ENCODE measurements at regions not wholly inside any gene's neighbourhood (a gene's known extent, or its start where the extent isn't known, plus 50 kb on each side); places are given as distances from the start of the nearest gene placed in this dataset.

DNA sequence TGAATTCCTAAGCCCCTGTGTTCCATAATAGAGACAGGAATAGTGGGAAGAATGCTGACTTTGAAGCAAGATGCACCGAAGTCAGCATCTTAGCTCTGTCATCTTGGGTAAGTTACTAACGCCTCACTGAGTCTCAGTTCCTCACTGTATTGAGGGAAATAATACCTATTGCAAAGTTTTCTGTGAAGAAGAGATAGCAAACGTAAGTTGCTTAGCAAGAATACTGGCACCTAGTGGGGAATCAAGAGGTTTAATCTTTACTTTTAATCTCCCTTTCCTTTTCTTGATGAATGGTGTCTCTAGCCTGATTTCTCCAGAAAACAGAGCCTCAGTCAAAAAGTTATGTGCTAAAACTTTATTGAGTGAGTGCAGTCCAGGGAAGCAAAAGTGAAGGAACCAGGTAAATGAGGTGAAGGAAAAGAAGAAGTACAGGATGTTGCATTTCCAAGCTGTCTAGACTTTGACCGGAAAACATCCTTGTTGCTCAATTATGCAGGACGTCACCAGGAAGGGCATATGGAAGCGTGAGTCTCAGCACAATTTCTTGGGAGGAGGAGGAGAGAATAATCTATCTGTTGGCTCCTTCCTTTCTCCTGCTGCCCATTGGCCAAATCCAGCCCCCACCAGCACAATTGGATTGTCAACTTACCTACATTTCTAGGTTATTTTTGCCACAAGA lies 210.0 kb downstream of the B3GLCT start:
- H3K79me2 ChIP-seq (ENCODE audit: control insufficient read depth, insufficient read depth, low read length): no peaks in the 10 kb centered on the region
- no CpG with 5 or more reads among the region's 6 CpGs for WGBS (ENCODE audit: extremely low coverage, insufficient coverage, low lambda C conversion rate)

GRCh38 chr13:31413516-31413915 lies 213.7 kb downstream of the B3GLCT start:
- WGBS (ENCODE audit: extremely low coverage, insufficient coverage, low lambda C conversion rate): no CpG with 5 or more reads among the region's 3 CpGs
- Histone ChIP-seq H2BK120ac (ENCODE audit: low read depth, low read length) (no peak overlapping the region), H4K8ac (ENCODE audit: low read depth, low read length) (no peak overlapping the region)

More for the DNA sequence above, 210.0 kb downstream of the B3GLCT start:
- no peak overlapping the region for H3K23ac ChIP-seq (ENCODE audit: low read length)
- H2BK120ac ChIP-seq (ENCODE audit: low read depth, low read length): no peak overlapping the region
- no peak overlapping the region for H3K18ac ChIP-seq (ENCODE audit: low read length)
- DNase-seq: peak; percentile 9
- no peak overlapping the region for H4K8ac ChIP-seq (ENCODE audit: low read depth, low read length)
- no peak overlapping the region for H3K4me3 ChIP-seq (ENCODE audit: low read length)
- H4K5ac ChIP-seq (ENCODE audit: low read length): no peak overlapping the region
- H3K36me3 ChIP-seq (ENCODE audit: control insufficient read depth, insufficient read depth, low read length): no peaks in the 10 kb centered on the region
- H2AK5ac ChIP-seq (ENCODE audit: low read length): no peak overlapping the region
- no peak overlapping the region for H2BK15ac ChIP-seq (replicated peaks; ENCODE audit: low read depth)
- no peak overlapping the region for H3K27ac ChIP-seq (ENCODE audit: low read depth, low read length)
- no peak overlapping the region for H3K4ac ChIP-seq (ENCODE audit: low read depth, low read length)
- no peak overlapping the region for H3K9ac ChIP-seq (ENCODE audit: low read length)
- H3K4me2 ChIP-seq (ENCODE audit: low read length): no peak overlapping the region
- no peaks in the 10 kb centered on the region for H3K27me3 ChIP-seq (ENCODE audit: insufficient read depth, low read length, poor library complexity)
- H3K4me1 ChIP-seq (ENCODE audit: control insufficient read depth, low read depth, low read length): no peaks in the 10 kb centered on the region
- no peaks in the 10 kb centered on the region for H3K79me1 ChIP-seq (ENCODE audit: low read length)
- H3K56ac ChIP-seq (ENCODE audit: low read length): no peak overlapping the region
- H2BK5ac ChIP-seq (ENCODE audit: low read length): no peak overlapping the region

GRCh38 chr13:31416066-31416465 lies 216.3 kb downstream of the B3GLCT start:
- no peaks in the 10 kb centered on the region for H3K79me2 ChIP-seq (ENCODE audit: control insufficient read depth, insufficient read depth, low read length)
- no peak overlapping the region for H2BK120ac ChIP-seq (ENCODE audit: low read depth, low read length)
- H3K4me1 ChIP-seq (ENCODE audit: control insufficient read depth, low read depth, low read length): no peaks in the 10 kb centered on the region
- no peak overlapping the region for H4K8ac ChIP-seq (ENCODE audit: low read depth, low read length)
- H3K9ac ChIP-seq (ENCODE audit: low read length): no peak overlapping the region
- no peak overlapping the region for H4K5ac ChIP-seq (ENCODE audit: low read length)
- no peak overlapping the region for H2BK15ac ChIP-seq (replicated peaks; ENCODE audit: low read depth)
- WGBS (ENCODE audit: extremely low coverage, insufficient coverage, low lambda C conversion rate): no CpG with 5 or more reads among the region's 4 CpGs
- no peak overlapping the region for H2BK5ac ChIP-seq (ENCODE audit: low read length)
- H3K27me3 ChIP-seq (ENCODE audit: insufficient read depth, low read length, poor library complexity): no peaks in the 10 kb centered on the region
- H3K36me3 ChIP-seq (ENCODE audit: control insufficient read depth, insufficient read depth, low read length): no peaks in the 10 kb centered on the region
- H3K4me3 ChIP-seq (ENCODE audit: low read length): no peak overlapping the region
- no peak overlapping the region for H3K56ac ChIP-seq (ENCODE audit: low read length)
- no peak overlapping the region for H3K4ac ChIP-seq (ENCODE audit: low read depth, low read length)
- DNase-seq: no peak
- no peak overlapping the region for H3K23ac ChIP-seq (ENCODE audit: low read length)
- no peak overlapping the region for H3K27ac ChIP-seq (ENCODE audit: low read depth, low read length)
- no peak overlapping the region for H3K18ac ChIP-seq (ENCODE audit: low read length)
- H3K4me2 ChIP-seq (ENCODE audit: low read length): no peak overlapping the region
- no peaks in the 10 kb centered on the region for H3K79me1 ChIP-seq (ENCODE audit: low read length)
- H2AK5ac ChIP-seq (ENCODE audit: low read length): no peak overlapping the region

More at GRCh38 chr13:31413516-31413915, 213.7 kb downstream of the B3GLCT start:
- no peaks in the 10 kb centered on the region for H3K79me1 ChIP-seq (ENCODE audit: low read length)
- H3K27ac ChIP-seq (ENCODE audit: low read depth, low read length): no peak overlapping the region
- no peak overlapping the region for H3K4me2 ChIP-seq (ENCODE audit: low read length)
- no peaks in the 10 kb centered on the region for H3K79me2 ChIP-seq (ENCODE audit: control insufficient read depth, insufficient read depth, low read length)
- H4K5ac ChIP-seq (ENCODE audit: low read length): no peak overlapping the region
- no peak overlapping the region for H2BK15ac ChIP-seq (replicated peaks; ENCODE audit: low read depth)
- no peak overlapping the region for H3K23ac ChIP-seq (ENCODE audit: low read length)
- no peaks in the 10 kb centered on the region for H3K4me1 ChIP-seq (ENCODE audit: control insufficient read depth, low read depth, low read length)
- H3K56ac ChIP-seq (ENCODE audit: low read length): no peak overlapping the region
- no peaks in the 10 kb centered on the region for H3K27me3 ChIP-seq (ENCODE audit: insufficient read depth, low read length, poor library complexity)
- no peak overlapping the region for H2AK5ac ChIP-seq (ENCODE audit: low read length)
- H3K36me3 ChIP-seq (ENCODE audit: control insufficient read depth, insufficient read depth, low read length): no peaks in the 10 kb centered on the region
- H3K4me3 ChIP-seq (ENCODE audit: low read length): no peak overlapping the region
- no peak overlapping the region for H3K18ac ChIP-seq (ENCODE audit: low read length)
- no peak overlapping the region for H2BK5ac ChIP-seq (ENCODE audit: low read length)
- no peak for DNase-seq
- H3K4ac ChIP-seq (ENCODE audit: low read depth, low read length): no peak overlapping the region
- no peak overlapping the region for H3K9ac ChIP-seq (ENCODE audit: low read length)

DNA sequence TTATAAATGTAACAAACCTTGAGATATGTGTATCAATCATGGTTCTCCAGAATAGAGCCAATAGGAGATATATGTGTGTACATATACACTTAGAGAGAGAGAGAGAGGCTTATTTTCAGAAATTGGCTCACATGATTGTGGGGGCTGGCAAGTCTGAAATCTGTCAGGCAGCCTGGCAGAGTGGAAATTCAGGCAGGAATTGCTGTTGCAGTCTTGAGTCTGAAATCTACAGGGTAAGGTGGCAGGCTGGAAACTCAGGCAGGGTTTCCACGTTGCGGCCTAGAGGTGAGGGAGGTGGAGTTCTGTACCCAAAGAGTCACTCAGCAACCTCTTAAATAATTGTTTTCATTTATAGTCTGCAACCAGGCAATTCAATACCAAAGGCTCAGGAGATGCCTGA lies 218.4 kb downstream of the B3GLCT start:
- no peaks in the 10 kb centered on the region for H3K27me3 ChIP-seq (ENCODE audit: insufficient read depth, low read length, poor library complexity)
- DNase-seq: no peak
- no peak overlapping the region for H2AK5ac ChIP-seq (ENCODE audit: low read length)
- no peaks in the 10 kb centered on the region for H3K79me1 ChIP-seq (ENCODE audit: low read length)
- H3K18ac ChIP-seq (ENCODE audit: low read length): no peak overlapping the region
- H3K79me2 ChIP-seq (ENCODE audit: control insufficient read depth, insufficient read depth, low read length): no peaks in the 10 kb centered on the region
- WGBS (ENCODE audit: extremely low coverage, insufficient coverage, low lambda C conversion rate): no CpG with 5 or more reads among the region's 2 CpGs
- no peak overlapping the region for H4K5ac ChIP-seq (ENCODE audit: low read length)
- no peak overlapping the region for H3K27ac ChIP-seq (ENCODE audit: low read depth, low read length)
- H3K23ac ChIP-seq (ENCODE audit: low read length): no peak overlapping the region
- H4K8ac ChIP-seq (ENCODE audit: low read depth, low read length): no peak overlapping the region
- no peak overlapping the region for H3K9ac ChIP-seq (ENCODE audit: low read length)
- H3K4ac ChIP-seq (ENCODE audit: low read depth, low read length): no peak overlapping the region
- H3K4me1 ChIP-seq (ENCODE audit: control insufficient read depth, low read depth, low read length): no peaks in the 10 kb centered on the region
- H3K36me3 ChIP-seq (ENCODE audit: control insufficient read depth, insufficient read depth, low read length): no peaks in the 10 kb centered on the region
- H3K4me3 ChIP-seq (ENCODE audit: low read length): no peak overlapping the region
- H2BK120ac ChIP-seq (ENCODE audit: low read depth, low read length): no peak overlapping the region
- H3K56ac ChIP-seq (ENCODE audit: low read length): no peak overlapping the region
- H2BK15ac ChIP-seq (replicated peaks; ENCODE audit: low read depth): no peak overlapping the region
- no peak overlapping the region for H2BK5ac ChIP-seq (ENCODE audit: low read length)
- H3K4me2 ChIP-seq (ENCODE audit: low read length): no peak overlapping the region

DNA sequence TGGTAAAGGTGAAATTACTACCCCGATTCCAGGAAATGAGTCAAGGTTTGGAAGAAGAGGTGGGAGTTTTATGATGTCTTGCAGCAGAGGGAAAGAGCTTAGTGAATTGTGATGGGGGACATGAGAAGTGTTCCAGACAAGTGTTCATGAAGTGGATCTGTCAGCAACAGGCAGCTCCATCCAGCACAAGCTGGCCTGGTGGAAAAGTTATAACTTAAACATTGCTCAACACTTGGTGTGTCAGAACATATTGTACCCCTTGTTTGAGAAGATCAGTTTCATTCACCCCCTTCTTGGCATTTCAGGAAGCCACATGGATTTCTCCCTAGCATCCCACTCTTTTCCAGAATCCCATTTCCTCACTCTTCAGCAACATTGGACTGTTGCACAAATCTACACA lies 222.0 kb downstream of the B3GLCT start:
- no peak overlapping the region for H2BK5ac ChIP-seq (ENCODE audit: low read length)
- H4K5ac ChIP-seq (ENCODE audit: low read length): no peak overlapping the region
- H3K27me3 ChIP-seq (ENCODE audit: insufficient read depth, low read length, poor library complexity): no peaks in the 10 kb centered on the region
- H3K4ac ChIP-seq (ENCODE audit: low read depth, low read length): no peak overlapping the region
- H2BK15ac ChIP-seq (replicated peaks; ENCODE audit: low read depth): no peak overlapping the region
- H2AK5ac ChIP-seq (ENCODE audit: low read length): no peak overlapping the region
- H3K27ac ChIP-seq (ENCODE audit: low read depth, low read length): no peak overlapping the region
- no peak overlapping the region for H3K9ac ChIP-seq (ENCODE audit: low read length)
- no peak overlapping the region for H3K4me3 ChIP-seq (ENCODE audit: low read length)
- no peaks in the 10 kb centered on the region for H3K79me1 ChIP-seq (ENCODE audit: low read length)
- no peak overlapping the region for H2BK120ac ChIP-seq (ENCODE audit: low read depth, low read length)
- H3K79me2 ChIP-seq (ENCODE audit: control insufficient read depth, insufficient read depth, low read length): no peaks in the 10 kb centered on the region
- no peak overlapping the region for H4K8ac ChIP-seq (ENCODE audit: low read depth, low read length)
- H3K18ac ChIP-seq (ENCODE audit: low read length): no peak overlapping the region
- no CpG with 5 or more reads among the region's 1 CpG for WGBS (ENCODE audit: extremely low coverage, insufficient coverage, low lambda C conversion rate)
- H3K23ac ChIP-seq (ENCODE audit: low read length): no peak overlapping the region
- no peak for DNase-seq
- no peaks in the 10 kb centered on the region for H3K4me1 ChIP-seq (ENCODE audit: control insufficient read depth, low read depth, low read length)
- no peak overlapping the region for H3K4me2 ChIP-seq (ENCODE audit: low read length)
- H3K36me3 ChIP-seq (ENCODE audit: control insufficient read depth, insufficient read depth, low read length): no peaks in the 10 kb centered on the region
- H3K56ac ChIP-seq (ENCODE audit: low read length): no peak overlapping the region

DNA sequence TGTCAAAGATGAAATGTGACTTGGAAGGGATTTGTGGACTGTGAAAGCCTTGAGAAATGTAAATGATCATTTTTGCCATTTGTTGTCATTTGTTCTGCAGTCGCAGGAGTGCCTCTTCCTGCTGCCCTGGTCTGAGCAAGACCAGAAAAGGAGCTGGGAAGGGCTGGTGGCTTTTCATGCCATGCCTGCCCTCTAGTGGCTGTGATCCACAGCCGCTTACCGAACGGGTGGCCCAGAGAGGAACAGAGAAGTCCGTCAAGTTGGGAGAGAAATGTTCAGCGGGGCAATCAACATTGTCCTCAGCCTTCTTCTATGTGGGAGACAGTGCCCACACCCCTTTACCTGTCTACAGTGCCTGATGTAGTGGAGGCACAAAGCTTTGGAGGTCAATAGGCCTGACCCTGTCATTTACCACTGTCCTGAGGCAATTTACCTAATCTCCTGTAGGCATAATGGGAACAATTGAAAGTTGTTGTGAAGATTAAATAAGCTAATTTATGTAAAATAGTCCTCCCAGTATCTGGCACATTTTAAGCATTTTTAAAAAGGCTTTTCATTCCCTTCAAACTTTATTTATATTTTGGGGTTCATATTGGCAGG lies 224.5 kb downstream of the B3GLCT start:
- WGBS (ENCODE audit: extremely low coverage, insufficient coverage, low lambda C conversion rate): no CpG with 5 or more reads among the region's 6 CpGs
- Histone ChIP-seq H3K36me3 (ENCODE audit: control insufficient read depth, insufficient read depth, low read length) (no peaks in the 10 kb centered on the region), H2AK5ac (ENCODE audit: low read length) (no peak overlapping the region), H3K4me2 (ENCODE audit: low read length) (no peak overlapping the region), H4K5ac (ENCODE audit: low read length) (no peak overlapping the region), H3K18ac (ENCODE audit: low read length) (no peak overlapping the region), H4K8ac (ENCODE audit: low read depth, low read length) (no peak overlapping the region), H3K4me3 (ENCODE audit: low read length) (no peak overlapping the region), H3K79me2 (ENCODE audit: control insufficient read depth, insufficient read depth, low read length) (no peaks in the 10 kb centered on the region), H2BK15ac (replicated peaks; ENCODE audit: low read depth) (no peak overlapping the region), H3K4me1 (ENCODE audit: control insufficient read depth, low read depth, low read length) (no peaks in the 10 kb centered on the region), H2BK5ac (ENCODE audit: low read length) (no peak overlapping the region), H3K23ac (ENCODE audit: low read length) (no peak overlapping the region), H3K4ac (ENCODE audit: low read depth, low read length) (no peak overlapping the region), H3K9ac (ENCODE audit: low read length) (no peak overlapping the region), H3K56ac (ENCODE audit: low read length) (no peak overlapping the region), H3K27ac (ENCODE audit: low read depth, low read length) (no peak overlapping the region), H2BK120ac (ENCODE audit: low read depth, low read length) (no peak overlapping the region), H3K27me3 (ENCODE audit: insufficient read depth, low read length, poor library complexity) (no peaks in the 10 kb centered on the region), H3K79me1 (ENCODE audit: low read length) (no peaks in the 10 kb centered on the region)
- DNase-seq: peak; percentile 90

All from mesendoderm (in vitro differentiated cells).